WTC11 (cell line): ENCODE measurements at regions not wholly inside any gene's neighbourhood (a gene's known extent, or its start where the extent isn't known, plus 50 kb on each side); places are given as distances from the start of the nearest gene placed in this dataset.

ENCODE experiments used
- AFF4 ChIP-seq: sonication (generic); formaldehyde crosslinking; IDR thresholded peaks from 2 replicates; pipeline ENCODE4 v1.8.1; 2023; ENCODE audit warnings: mild to moderate bottlenecking, missing genetic modification reagents, borderline replicate concordance
- CTCF ChIP-seq: fragments of 200-600 bp; IDR thresholded peaks from 2 replicates; pipeline ENCODE4 v1.8.0; 2022; ENCODE audit warnings: antibody characterized with exemption
- E2F4 ChIP-seq: sonication (generic); formaldehyde crosslinking; IDR thresholded peaks from 2 replicates; pipeline ENCODE4 v1.8.1; 2022; ENCODE audit warnings: low read depth, mild to moderate bottlenecking, moderate library complexity, missing genetic modification reagents, borderline replicate concordance
- ELF4 ChIP-seq: sonication (generic); formaldehyde crosslinking; IDR thresholded peaks from 2 replicates; pipeline ENCODE4 v1.8.1; 2022; ENCODE audit warnings: low read depth, mild to moderate bottlenecking, moderate library complexity, missing genetic modification reagents
- FOXP1 ChIP-seq: sonication (generic); formaldehyde crosslinking; IDR thresholded peaks from 2 replicates; pipeline ENCODE4 v1.8.0; 2022; ENCODE audit warnings: missing genetic modification reagents, mild to moderate bottlenecking, moderate library complexity, borderline replicate concordance
- MAX ChIP-seq: sonication (generic); formaldehyde crosslinking; IDR thresholded peaks from 2 replicates; pipeline ENCODE4 v1.8.0; 2022; ENCODE audit warnings: mild to moderate bottlenecking, missing genetic modification reagents
- NR1H2 ChIP-seq: sonication (generic); formaldehyde crosslinking; IDR thresholded peaks from 2 replicates; pipeline ENCODE4 v1.9.0; 2021; ENCODE audit warnings: mild to moderate bottlenecking, moderate library complexity, missing genetic modification reagents
- NR2C2 ChIP-seq: sonication (generic); formaldehyde crosslinking; IDR thresholded peaks from 2 replicates; pipeline ENCODE4 v1.8.0; 2022; ENCODE audit warnings: mild to moderate bottlenecking, missing genetic modification reagents
- USF1 ChIP-seq: sonication (generic); formaldehyde crosslinking; IDR thresholded peaks from 2 replicates; pipeline ENCODE4 v1.8.0; 2022; ENCODE audit warnings: mild to moderate bottlenecking, missing genetic modification reagents
- ZNF281 ChIP-seq: sonication (generic); formaldehyde crosslinking; IDR thresholded peaks from 2 replicates; pipeline ENCODE4 v1.8.0; 2023; ENCODE audit warnings: mild to moderate bottlenecking, missing genetic modification reagents
- ZNF671 ChIP-seq: fragments of 250-450 bp; sonication (Bioruptor Pico); IDR thresholded peaks from 2 replicates; pipeline ENCODE4 v1.8.0; 2021; ENCODE audit warnings: mild to moderate bottlenecking

GRCh38 chr10:130799532-130799931 is 512.0 kb downstream of the TCERG1L start:
- TF ChIP-seq CTCF (no peak), NR1H2 (CRISPR knock-in tag) (no peak), MAX (CRISPR knock-in tag) (no peak), NR2C2 (CRISPR knock-in tag) (no peak), USF1 (CRISPR knock-in tag) (no peak), FOXP1 (CRISPR knock-in tag) (no peak), AFF4 (no peak), ZNF281 (no peak), E2F4 (CRISPR knock-in tag) (no peak), ELF4 (no peak), ZNF671 (CRISPR knock-in tag) (no peak)
